ENCODE measurements at regions not wholly inside any gene's neighbourhood (a gene's known extent, or its start where the extent isn't known, plus 50 kb on each side); places are given as distances from the start of the nearest gene placed in this dataset.

DNA sequence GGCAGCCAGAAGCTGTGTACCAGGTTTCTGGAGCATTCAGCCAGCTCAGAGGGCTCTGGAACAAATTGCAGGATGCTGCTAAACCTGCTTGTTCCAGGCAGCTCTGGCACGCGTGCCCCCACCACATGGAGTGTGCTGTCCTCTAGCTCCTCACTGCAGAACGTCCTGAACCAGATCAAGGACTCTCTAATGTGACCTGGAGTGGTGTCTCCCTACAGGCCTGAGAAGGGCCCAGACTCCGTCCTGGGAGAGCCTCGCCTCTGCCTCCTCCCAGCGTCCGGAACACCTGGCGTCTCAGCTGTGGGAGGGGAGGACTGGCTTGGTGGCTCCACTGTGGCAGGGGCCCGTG, 115.6 kb upstream of the GPC1 start:
- DNase-seq (ENCODE audit: low read depth in 3 of 3), result no peak

- no peak for DNase-seq (ENCODE audit: low read depth in 3 of 3)
These were observed 115.1 kb upstream of the GPC1 start for GRCh38 chr2:240320204-240320993.

DNA sequence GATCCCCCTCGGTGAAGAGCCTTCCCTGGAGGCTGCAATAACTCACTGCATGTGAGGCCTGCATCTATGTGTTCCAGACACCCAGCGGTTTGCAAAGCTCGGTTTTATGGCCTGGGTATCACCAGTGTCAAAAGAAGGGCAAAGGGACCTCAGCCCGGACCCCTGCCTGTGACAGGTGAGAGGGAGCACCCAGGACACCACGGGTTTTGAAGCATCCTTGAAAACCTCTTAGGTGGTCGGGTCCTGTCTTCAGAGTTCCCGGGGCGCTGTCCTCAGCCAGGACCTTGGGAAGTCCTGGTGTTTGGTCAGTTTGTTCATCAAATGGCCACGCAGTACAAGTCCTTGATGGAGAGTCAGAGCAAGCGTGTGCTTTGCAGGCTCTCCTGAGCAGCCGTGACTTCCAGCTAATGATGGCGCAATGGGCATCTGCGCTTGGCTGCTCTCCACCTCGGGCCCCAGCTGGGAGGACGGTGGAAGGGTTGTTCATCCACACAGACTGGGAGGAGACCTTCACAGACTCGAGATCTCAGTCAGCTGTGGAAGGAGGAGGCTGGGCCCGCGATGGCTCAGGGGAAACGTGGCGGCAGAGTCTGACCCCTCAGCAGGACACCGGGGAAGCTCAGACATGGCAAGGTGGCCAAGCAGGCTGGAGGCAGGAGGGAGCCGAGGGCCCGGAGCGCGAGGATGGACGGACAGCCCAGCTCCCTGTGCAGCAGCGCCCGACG, 113.1 kb upstream of the GPC1 start:
- no peak for DNase-seq (ENCODE audit: low read depth in 3 of 3)

- no peak for DNase-seq (ENCODE audit: low read depth in 3 of 3)
These were observed 112.5 kb upstream of the GPC1 start for GRCh38 chr2:240322991-240323390.

DNA sequence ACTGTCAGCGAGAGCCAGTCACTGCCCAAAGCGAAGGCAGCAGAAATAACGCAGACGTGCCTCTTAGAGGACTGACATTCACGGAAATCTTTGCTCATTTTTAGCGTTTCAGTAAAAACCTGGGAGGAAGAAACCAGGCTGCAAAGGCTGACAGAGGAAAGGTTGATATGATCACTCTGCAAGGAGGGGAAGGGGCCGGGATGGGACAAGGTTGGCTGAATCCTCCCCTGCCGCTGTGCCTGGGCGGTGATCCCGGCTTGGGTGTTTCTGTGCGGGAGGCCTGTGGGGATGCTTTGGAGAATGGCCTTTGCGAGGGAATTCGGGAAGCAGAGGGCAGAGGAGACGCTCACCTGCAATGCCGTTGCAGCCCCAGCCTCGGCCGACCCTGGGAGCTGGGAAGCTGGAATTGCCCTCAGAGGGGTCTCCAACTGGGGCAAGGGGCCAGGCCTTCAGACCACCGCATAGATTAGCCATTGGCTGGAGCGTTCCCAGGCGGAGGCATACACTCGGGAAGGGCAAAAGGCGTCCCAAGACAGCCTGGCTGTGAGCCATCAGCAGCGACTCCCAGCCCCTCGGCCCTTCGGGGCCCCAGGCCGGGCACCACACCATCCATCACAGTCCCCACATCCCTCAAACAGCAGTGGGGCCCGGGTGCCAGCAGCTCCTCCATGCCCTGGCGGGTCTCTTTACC, 111.7 kb upstream of the GPC1 start:
- DNase-seq (ENCODE audit: low read depth in 3 of 3), result no peak

DNA sequence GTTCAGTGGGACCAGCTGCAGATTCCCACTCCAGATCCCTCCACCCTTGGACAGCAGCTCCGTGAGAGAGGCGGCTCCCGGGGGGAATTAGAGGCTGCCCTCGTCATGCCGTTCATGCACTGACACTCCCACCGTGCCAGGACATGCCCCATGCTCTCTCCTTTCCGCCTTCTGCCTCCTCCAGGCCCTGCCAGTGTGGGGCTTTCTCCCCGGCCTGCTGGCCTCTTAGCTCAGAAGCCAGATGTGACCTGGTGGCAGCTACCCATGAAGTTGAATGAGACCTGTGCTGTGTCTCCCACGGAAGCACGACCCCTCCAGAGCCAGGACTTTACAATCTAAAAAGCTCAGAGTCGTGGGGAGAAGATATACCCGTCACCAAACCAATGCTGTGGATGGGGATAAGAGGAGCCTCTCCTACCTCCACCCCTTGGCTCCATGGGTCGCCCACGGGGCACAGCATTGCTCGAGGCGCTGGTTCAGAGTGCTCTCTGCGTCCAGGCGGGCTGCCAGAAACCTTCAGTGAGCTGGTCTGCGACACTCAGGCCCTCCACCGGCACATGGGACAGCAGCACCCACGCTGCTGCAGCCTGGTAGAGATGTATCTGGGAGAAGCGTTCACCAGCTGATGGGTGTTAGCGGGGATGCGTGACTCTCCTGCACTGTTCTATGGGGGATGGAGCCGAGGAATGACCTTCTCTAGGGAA, 111.0 kb upstream of the GPC1 start:
- DNase-seq (ENCODE audit: low read depth in 3 of 3), result no peak

- DNase-seq (ENCODE audit: low read depth in 3 of 3), result no peak
These were observed 110.2 kb upstream of the GPC1 start for GRCh38 chr2:240325016-240326007.

- no peak for DNase-seq (ENCODE audit: low read depth in 3 of 3)
These were observed 109.2 kb upstream of the GPC1 start for GRCh38 chr2:240326246-240326645.

DNA sequence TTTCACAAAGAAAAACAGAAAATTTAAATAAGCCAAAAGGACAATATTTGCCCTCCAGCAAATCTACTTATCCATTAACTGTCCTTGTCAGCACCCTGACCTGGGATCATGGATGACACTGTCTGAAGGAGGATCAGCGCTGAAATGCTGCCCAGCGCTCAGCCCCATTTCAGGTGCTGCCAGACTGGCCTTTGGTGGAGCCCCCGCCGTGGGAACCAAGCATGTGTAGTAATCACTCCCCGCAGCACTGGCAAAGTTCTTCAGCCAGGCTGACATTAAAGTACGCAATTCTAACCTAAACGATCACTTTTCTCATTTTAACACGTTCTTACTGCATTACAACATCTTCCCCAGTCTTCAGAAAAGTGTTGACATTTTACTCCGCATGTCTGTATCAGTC, 108.6 kb upstream of the GPC1 start:
- no peak for DNase-seq (ENCODE audit: low read depth in 3 of 3)

DNA sequence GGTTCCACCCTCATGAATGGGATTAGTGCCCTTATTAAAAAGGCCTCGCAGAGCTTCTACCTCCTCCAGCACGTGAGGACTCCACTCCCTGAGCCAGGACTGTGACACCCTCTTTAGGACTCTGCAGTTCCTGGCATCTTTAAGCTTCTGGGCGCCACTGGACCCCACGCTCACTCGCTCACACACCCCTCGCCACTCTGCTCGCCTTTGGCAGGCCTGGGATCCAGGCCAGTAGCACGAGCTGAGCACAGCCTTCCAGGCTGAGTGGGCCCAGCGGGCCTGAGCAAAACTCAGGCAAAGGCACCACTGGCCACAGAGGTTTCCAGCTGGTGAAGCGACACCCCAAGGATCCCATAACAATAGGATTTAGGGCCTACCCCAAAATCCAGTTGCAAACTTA, 107.9 kb upstream of the GPC1 start:
- DNase-seq (ENCODE audit: low read depth in 3 of 3), result no peak

GRCh38 chr2:240328526-240328925, 106.9 kb upstream of the GPC1 start:
- no peak for DNase-seq (ENCODE audit: low read depth in 3 of 3)

DNA sequence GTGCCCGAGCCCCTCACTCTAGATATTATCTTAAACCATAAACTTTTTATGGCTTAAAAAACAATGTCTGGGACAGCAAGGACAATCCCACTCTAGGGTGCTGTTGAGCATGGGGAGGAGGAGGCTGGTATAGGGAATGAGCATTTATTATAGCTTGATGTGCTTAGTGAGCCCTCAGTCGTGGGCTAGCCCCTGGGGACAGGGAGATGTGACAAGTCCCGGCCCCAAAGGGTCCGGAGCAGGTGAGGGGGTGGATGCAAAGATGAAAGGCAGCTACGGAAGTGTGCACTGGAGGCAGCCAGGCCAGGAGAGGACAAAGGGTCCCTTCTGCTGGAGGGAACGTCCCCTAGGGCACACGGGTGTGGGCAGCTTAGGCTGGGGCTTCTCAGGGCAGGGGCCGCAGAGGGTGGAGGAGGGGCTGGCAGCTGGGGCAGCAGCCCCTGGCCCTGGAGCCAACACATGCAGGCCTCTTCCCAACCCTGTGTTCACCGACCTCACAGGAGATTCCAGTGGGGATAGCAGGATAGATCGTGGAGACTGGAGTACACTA, 106.3 kb upstream of the GPC1 start:
- no peak for DNase-seq (ENCODE audit: low read depth in 3 of 3)

DNA sequence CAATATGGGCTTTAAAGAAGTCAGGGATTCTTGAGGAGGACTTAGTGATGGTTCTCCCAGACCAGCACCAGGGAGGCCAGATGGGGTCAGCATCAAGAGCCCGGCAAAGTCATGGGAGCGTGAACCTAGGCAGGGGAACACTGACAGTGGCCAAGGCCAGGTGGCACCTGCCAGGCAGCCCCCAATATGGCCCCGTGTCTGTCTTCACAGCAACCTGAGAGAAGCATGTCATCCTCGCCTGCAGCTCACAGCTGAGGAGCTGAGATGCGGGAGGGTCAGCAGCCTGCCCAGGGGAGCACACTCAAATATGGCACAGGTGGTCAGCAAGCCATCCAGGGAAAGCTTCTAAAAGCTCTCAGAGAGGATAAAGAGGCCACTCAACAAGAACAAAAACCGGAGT, 105.7 kb upstream of the GPC1 start:
- no peak for DNase-seq (ENCODE audit: low read depth in 3 of 3)

DNA sequence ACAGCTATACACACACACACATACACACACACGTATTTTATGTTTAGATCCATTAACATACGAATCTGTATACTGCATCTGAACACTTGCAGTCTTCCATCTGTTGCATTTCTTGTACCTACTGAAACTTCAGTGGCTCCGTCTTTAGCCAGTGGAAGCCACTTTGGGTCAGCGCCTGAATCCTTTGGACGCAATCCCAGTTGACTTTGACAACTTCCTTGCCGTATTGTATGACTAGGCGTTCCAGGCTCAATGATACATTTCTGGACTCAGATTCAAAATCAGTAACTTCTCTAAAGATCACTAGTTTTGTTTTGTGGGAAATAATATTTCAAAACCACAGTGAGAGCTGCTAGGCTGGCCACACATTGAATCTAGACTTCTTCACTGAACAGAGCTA, 101.5 kb upstream of the GPC1 start:
- no peak for DNase-seq (ENCODE audit: low read depth in 3 of 3)

DNA sequence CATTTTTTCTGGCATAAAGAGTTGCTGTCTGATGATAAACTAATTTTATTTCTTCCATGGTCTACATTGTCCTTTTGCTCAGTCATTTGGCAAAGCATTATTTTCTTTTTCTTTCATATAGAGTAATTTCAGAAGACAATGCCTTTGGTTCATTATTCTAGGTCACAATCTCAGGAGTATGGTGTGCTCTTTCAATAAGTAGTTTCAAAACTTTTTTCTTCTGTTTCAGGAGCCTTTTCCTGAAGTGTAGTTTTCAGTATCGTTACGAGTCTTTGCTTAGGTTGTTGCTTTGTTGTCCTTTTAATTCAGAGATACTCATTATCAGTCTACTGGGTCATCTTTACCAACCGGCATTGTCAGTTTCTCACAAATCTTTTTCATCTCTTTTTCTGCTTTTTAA, 100.4 kb upstream of the GPC1 start:
- DNase-seq (ENCODE audit: low read depth in 3 of 3), result no peak

GRCh38 chr2:240336820-240337427, 98.5 kb upstream of the GPC1 start:
- DNase-seq (ENCODE audit: low read depth in 3 of 3), result no peak

- DNase-seq (ENCODE audit: low read depth in 3 of 3), result no peak
These were observed 97.2 kb upstream of the GPC1 start for GRCh38 chr2:240338274-240338673.

- DNase-seq (ENCODE audit: low read depth in 3 of 3), result no peak
These were observed 95.8 kb upstream of the GPC1 start for GRCh38 chr2:240339411-240340360.

DNA sequence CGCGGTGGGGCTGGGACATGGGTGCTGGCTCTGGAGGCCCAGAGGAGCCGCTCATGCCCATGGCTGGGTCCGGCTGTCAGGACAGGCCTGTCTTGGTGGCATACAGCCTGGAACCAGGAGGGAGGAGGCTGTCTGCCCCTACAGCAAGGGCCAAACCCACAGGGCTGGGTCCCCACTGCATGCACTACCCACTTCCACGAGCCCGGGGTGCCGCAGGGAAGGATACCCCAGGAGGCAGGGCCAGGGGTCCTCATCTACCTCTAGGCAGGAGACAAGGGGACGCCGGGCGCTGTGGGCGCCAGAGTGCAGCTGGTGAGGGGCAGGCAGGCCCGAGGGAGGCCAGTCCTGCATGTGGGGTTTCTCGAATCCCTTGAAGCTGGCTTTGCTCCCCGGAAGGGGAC, 95.1 kb upstream of the GPC1 start:
- no peak for DNase-seq (ENCODE audit: low read depth in 3 of 3)

Data from stimulated activated CD4-positive, alpha-beta T cell treated with anti-CD3 and anti-CD28 coated beads, TNF-alpha, amount 100 ng/mL, for 48 hours (primary cell).